Stimulated activated CD4-positive, alpha-beta T cell treated with anti-CD3 and anti-CD28 coated beads, Interleukin-15, amount 100 ng/mL, for 48 hours (primary cell): ENCODE measurements at regions not wholly inside any gene's neighbourhood (a gene's known extent, or its start where the extent isn't known, plus 50 kb on each side); places are given as distances from the start of the nearest gene placed in this dataset.
"Not testable (repeated sequence)": the region's sequence is repeated elsewhere in the genome, so short reads cannot be mapped to it uniquely, and the experiment has no call there.

Source experiments
- DNase-seq, 2 donors: peaks; one replicate each; pipeline ENCODE4 v3.0.0-alpha.2; 2020; ENCODE audit warnings: low read depth in 2 of 2

DNA sequence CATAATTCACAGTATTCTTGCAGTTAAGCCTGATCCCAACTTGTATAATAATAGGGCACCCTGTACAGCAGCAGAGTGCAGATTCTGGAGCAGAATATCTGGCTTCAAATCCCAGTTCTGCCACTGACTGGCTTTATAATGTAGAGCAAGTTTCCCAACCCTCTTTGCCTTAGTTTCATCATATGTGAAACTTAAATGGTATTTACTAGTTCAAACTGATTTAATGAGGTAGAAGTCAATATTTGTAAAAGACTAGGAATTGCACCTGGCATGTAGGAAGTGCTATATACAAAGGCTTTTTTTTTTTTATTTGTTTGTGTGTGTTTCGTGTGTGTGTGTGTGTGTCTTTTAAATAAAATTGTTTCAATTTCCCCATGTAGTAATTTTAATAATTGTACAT is 125.9 kb downstream of the CCER1 start:
- no peak for DNase-seq

DNA sequence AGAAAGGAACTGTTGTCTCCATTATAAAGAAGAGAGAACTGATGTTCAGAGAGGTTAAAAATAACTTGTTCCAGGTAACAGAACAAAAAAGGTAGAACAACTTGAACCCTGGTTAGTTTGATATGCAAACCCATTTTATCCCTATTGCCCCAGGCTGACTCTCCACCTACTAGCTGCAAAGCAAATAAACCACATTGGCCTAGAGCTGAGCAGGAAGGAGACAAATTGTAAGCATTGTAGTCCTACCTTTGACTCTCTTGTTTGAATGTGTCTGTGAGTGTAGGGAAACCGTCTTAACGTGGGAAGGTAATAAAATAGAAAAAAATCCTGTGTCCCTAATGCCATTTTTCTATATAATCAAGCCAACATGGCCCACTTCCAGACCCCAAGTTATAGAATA is 126.4 kb downstream of the CCER1 start:
- DNase-seq = no peak

DNA sequence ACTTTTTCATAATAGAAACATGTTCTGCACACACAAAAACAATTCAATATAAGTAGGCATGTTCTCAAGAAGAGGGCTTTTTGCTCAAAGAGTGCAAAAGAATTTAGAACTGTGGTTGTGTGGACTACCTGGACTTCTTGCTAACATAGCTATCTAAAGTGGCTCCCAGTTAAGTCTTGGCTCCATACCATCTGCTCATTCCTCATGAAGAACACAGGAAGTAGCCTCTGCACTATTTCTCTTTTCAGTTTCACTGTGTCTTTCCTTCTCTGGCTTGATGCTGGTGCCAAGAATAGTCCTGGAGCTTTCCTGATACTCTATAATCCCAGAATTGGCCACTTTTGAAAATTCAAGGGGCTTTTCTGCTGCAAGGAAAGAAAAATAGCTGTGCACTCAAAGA is 127.4 kb downstream of the CCER1 start:
- no peak for DNase-seq

DNA sequence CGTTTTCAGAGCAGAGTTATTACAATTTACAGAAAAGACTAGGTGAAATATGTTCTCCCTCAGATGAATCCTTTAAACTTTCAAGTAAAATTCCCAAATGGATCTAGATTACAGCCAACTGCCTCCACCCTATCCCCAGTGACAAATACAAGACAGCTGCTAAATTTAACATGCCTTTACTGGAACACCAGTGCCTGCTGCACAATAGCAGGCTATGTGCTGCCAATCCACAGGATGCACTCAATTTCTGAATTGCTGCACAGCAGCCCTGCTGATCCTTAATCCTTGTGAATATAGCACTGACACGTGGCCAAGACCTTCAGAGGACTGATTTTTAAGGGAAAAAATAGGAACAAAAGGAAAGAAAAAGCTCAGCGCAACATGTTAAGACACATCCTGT is 128.9 kb downstream of the CCER1 start:
- DNase-seq = no peak

DNA sequence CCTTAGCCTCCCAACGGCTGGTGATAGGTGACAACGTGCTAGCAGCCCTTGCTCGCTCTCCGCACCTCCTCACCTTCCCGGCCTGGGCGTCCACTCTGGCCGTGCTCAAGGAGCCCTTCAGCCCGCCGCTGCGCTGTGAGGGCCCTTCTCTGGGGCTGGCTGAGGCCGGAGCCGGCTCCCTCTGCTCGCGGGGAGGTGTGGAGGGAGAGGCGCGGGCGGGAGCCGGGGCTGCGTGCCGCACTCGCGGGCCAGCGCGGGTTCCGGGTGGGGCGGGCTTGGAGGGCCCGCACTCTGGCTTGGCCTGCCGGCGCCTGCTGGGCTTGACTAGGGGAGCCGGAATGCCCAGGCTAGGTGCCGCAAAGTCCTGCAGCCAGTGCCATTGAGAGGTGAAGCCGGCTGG is 131.1 kb downstream of the CCER1 start:
- no peak for DNase-seq

DNA sequence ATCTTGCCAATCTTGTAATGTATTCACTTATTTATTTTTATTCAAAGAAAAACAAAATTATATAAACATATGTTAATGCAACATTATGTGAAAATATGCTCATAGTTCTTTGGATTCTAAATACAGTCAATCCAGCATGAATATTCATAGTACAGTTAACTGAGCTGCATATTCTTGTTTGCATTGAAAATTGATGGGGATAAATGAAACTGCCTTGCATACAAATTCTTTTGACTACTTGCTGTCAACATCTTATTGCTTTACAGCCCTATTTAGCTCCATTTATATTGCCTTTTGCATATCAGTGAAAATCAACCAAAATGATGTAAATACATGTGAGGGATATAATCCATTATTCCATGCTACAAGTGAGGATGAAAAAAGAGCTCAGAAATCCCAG is 135.3 kb downstream of the CCER1 start:
- DNase-seq = no peak

DNA sequence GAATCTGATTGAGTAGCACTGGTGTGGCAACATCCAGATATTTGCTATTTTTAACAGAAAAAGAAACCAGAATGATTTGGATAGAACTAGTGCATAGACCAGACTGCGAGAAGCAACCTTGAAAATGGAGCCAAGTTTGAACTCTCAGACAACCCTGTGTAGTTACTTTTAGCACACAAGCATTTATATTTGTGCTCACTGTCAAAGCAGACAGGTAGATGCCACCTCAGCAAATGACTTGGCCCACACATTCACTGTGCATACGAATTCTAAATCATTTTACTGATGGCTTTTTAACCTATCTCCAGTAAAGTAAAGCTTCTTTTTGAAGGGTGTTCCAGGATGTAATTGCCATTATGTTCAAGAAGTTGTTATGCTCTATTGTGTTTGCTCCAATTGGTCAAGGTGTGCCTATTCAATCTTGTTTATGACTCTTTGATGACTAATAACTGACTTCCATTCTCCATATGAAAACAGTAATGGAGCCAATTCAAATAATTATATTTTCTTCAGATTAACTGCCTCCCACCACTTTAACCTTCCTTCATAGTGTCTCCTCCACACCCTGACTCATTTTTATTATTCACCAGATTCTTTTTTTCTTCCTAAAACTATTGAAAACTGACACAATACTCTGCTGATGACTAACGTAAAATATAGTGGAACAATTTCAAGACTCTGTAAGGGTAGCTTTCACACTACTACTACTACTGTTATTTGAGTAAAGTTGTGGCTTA is 138.5 kb downstream of the CCER1 start:
- no peak for DNase-seq

DNA sequence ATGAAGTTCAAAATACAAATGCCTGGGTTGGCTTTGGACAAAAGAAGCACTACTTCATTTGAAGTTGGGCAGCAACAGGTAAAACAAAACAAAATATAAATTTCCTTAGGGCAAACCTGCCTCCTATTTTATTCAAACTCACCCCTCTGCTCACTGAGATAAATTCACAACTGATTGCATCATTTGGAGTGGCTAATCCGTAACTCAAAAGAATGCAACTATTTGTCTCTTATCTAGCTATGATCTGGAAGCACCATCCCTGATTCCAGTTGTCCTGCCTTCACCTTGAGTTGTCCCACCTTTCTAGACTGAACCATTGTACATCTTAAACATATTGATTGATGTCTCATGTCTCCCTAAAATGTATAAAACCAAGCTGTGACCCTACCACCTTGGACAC is 145.0 kb downstream of the CCER1 start:
- DNase-seq = no peak

DNA sequence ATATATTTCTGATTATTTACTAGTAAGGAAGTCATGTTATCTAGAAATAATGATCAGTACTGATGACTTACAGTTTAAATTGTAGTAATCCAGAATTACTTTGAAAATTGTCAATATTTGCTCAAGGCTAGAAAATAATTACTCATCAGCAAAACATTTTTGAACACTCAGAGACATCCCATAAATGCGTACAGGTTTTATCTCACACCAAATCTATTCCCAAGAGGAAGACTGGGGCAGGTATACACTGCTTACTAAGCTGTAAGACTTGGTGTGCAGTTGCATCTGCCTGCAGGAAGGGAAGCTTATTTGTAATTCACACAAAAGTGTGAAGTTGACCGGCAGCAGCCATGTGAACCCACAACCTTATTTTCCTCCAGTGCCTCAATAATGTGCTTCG is 146.4 kb downstream of the CCER1 start:
- DNase-seq = no peak

DNA sequence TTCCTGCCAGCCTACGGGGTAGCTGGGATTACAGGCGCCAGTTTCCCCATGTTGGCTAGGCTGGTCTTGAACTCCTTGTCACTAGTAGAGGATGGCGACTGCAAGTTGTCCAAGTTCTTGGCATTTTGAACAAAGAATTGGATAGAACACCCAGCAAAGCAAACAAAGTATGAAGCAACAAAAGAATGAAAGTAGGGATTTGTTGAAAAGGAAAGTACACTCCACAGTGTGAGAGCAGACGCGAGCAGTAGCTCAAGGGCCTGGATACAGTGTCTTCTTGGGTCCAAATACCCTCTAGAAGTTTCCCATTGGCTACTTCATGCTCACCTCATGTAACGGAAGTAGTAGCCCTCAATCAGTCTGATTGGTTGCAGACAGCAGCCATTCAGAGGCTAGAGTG is 152.2 kb downstream of the CCER1 start:
- DNase-seq = no peak

DNA sequence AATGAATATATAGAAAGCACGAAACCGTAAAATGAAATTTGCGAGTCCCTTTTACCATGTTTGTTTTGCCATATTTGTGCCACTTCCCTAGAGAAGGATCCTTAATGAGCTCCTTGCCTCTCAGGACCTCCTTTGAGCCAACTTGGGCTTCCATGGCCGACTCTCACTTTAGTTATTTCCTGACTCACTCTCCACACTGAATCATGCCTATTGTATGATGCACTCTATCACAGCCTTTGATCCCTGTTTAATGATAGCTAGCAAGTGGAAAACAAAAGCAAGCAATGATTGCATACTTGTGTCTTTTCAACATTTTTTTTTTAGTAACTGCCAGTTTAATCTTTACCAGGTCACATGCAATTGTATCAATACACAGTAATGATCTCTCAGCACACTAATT is 153.2 kb downstream of the CCER1 start:
- DNase-seq = no peak

DNA sequence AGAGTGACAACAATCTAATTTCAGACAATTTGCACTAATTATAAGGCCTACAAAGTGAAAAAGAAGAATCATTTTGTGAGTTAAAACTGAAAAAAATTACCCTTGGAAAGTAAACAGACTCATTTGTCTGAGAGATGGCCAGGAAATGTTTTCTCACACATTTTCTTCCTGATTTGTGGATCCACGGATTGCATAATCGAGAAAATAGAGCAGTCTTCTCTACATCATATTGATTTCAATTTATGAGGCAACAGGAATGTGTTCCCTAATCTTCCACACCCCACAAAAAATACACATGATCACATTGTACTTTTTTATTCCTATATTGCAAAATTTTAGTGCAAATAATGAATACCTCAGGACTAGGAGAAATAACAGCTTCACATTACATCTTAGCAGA is 160.8 kb downstream of the CCER1 start:
- DNase-seq = no peak

DNA sequence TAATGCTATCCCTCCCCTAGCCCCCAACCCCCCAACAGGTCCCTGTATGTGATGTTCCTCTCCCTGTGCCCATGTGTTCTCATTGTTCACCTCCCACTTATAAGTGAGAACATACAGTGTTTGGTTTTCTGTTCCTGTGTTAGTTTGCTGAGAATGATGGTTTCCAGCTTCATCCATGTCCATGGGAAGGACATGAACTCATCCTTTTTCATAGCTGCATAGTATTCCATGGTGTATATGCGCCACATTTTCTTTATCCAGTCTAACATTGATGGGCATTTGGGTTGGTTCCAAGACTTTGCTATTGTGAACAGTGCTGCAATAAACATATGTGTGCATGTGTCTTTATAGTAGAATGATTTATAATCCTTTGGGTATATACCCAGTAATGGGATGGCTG is 162.3 kb downstream of the CCER1 start:
- not testable (repeated sequence) for DNase-seq

DNA sequence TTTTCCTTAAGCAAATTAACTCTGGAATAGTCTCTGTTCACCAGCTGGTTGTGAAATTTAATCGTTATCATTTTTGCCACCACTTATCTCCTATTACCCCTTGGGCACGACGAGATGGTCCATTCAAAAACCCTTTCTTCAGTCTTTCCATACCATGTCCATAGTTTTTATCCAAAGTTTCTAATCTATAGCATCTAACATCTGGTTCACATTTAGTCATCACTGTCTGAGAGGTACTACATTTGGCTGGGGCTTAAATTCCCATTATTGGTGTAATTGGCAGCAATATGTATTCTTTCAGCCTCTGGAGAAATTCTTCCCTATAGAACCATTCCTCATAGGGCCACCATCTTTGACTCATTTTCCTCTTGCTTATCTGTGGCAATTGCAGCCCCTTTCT is 163.5 kb downstream of the CCER1 start:
- DNase-seq = no peak

DNA sequence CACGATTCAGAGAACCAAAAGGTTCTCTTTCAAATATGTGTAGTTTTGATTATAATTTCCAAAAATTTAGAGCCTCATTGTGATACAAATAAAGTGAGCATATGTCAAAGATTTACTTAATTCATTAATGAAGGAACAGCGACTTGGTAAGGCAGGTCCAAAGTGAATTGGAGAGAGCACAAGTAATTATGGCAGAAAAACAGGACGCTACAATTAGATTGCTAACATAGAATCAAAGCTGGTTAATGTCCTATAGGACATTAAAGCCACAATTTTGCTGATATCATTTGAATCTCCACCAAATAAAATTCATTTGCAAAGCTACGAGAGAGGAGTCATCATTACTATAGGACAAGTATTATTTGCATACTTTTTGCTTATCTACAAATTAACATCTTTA is 164.2 kb downstream of the CCER1 start:
- DNase-seq = no peak

DNA sequence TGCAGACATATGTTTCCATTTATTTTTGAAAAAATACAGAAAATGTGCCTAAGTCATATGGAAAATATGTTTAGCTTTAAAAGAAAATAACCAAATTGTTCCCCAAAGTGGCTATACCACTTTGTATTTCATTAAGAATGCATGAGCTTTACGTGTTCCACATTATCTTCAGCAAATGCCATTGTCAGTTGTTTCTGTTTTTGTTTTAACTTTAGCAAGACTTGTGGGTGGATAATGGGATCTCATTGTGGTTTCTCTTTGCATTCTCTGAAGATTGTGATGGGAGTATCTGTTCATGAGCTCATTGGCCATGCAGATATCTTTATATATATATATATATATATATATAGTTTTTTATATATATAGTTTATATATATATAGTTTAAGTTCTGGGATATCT is 181.5 kb downstream of the CCER1 start:
- DNase-seq = no peak

DNA sequence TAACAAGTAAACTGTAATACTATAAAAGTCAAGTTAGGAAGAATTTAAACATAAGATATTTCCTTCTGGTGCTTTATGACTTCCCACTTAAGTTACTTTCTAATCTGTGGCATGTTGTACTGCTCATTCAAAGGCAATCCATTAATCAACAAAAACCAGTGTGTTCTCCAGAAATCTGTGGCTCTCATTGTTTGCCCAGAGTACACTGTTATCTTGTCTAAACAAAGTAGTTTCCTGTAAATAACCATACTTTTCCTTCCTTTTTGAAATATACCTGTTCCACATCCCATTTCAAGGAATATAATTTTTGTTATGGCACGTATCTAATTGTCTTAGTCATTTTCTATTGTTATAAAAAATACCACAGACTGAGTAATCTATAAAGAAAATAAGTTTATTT is 184.1 kb downstream of the CCER1 start:
- DNase-seq = no peak

DNA sequence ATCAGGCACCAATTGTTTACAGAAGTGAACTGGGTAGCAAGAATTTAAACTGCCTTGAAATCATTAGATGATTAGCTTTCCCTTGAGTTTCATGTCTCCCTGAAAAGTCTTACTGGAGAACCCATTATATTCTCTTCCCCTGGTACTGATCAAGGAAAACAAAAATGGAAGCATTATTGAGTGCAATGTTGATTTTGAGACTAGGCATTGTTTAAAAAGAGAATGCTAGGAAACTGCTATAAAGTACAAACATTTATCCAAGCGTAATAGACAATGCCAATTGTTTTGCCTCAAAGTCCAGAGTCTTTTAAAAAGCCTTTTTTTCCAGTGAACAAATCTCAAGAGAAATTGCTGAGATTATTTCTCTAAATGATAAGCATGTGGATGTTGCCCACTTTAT is 197.0 kb downstream of the CCER1 start:
- DNase-seq = no peak

DNA sequence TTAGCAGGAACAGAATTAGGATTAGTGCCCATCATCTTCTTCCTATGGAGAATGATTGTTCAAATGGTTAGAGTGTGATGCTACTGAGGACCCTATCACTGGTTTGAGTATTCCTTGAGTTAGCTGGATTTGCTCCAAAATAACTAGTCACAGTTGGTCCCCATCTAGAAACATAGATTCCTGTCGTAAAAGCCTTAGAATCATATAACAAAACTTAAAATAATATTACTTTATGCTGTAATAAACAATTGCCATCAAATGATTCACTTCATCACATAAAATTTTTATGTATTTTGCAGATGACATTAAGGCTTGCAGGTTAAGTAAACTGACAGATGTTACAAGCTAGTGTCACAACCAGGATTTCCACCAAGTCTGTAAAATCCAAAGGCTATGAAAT is 209.8 kb downstream of the CCER1 start:
- no peak for DNase-seq

DNA sequence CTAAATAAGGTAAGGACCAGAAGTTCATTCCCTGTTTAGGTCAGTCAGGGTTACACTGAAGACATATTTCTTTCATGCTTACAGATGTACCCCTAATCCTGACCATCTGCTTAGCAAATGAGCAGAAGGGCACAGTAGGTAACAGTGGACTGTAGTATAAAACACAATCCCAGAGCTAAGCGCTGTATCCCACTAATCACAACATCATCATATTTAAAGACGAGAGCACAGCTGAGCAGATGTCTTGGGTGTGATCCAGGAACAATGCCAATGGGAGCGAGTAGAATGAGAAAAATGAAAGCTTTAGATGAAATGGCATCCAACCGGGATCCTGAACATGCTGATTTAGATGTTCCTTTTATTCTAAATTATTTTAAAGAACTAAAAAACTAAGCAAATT is 213.4 kb downstream of the CCER1 start:
- no peak for DNase-seq

DNA sequence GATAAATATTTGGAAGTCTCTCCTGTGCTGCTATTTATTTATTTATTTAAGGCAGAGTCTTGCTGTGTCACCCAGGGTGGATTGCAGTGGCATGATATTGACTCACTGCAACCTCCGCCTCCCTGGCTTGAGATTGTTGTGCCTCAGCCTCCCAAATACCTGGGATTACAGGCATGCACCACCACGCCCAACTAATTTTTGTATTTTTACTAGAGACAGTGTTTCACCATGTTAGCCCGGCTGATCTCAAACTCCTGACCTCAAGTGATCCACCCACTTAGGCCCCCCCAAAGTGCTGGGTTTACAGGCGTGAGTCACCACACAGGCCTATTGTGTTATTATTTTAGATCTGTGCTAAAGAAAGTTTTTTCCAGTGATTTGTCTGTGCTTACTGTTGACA is 225.2 kb downstream of the CCER1 start:
- no peak for DNase-seq

DNA sequence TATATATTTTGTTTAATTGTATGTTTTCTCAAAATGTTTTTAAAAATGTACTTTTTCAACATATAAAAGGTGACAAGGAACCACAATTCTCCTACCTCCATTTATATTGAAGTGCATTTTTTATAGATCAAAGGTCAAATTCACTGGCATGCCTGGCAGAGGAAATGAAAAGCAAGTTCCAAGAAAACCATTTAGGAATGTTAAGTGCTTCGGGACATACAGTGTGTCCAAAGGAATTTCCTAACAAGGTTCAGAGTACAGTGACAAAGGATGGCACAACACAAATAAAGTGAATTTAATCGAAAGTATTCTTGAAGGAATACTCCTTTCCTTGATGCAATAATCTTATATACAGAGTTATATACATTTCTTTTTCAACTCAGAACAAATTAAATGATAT is 242.3 kb downstream of the CCER1 start:
- no peak for DNase-seq

DNA sequence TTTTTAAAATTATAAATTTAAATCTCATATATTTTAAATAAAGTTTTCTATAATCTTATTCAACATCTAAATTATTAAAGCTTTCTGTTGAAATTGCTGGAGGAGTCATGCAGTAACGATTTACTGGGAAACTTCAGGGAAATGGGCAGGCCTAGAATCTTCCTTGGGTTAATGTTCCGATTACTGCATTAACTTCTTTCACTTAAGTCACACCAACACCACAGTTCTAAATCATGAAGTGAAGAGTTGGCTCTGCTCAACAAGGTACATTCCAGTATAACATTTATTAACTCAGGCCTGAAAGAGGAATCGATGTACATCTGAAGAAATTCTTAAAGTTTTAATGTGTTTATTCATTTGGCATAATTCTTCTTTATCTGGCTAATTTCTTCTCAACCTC is 244.3 kb downstream of the CCER1 start:
- DNase-seq = no peak

DNA sequence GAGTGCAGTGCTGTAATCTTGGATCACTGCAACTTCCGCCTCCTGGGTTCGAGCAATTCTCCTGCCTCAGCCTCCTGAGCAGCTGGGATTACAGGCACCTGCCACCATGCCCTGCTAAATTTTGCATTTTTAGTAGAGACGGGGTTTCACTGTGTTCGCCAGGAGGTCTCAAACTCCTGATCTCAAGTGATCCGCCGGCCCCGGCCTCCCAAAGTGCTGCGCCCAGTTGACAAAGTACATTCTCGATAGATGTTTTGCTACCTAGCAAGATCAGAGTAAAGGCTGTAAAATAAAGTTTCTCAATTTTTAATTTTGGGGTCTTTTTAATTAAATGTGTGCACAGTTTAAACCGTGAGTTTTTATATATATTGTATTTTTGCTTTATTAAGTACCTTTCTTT is 248.9 kb downstream of the CCER1 start:
- DNase-seq = no peak

DNA sequence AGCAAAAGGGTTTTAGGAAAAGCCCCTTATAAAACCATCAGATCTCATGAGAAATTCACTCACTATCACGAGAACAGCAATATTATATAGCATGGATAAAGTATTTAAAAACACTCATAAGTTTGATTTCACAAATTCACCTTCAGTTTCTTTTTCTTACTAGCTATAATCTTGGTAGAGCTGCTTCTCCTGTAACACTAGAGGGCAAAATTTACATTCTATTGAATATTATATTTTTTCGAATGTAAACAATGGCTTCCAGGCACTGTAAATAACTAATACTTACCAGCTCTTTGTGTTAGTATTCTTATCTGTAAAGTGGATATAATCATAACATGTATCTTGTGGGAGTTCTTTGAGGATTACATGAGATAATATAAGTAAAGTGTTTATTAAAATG is 259.6 kb downstream of the CCER1 start:
- DNase-seq = no peak
